ENCODE measurements at regions not wholly inside any gene's neighbourhood (a gene's known extent, or its start where the extent isn't known, plus 50 kb on each side); places are given as distances from the start of the nearest gene placed in this dataset.

GRCh38 chr3:178184833-178185232 lies 351.4 kb upstream of the KCNMB2 start:
- Histone ChIP-seq H3K4me3 (no peak overlapping the region), H3K9me3 (no peaks in the 10 kb centered on the region), H3K27ac (no peak overlapping the region), H3K36me3 (no peaks in the 10 kb centered on the region), H3K4me1 (no peaks in the 10 kb centered on the region), H3K27me3 (no peaks in the 10 kb centered on the region)
- no peak for TF ChIP-seq CTCF (IDR thresholded peaks at IDR 0.05)
- no peak for DNase-seq (ENCODE audit: low spot score in 2 of 2)
- intact Hi-C loops (cut with DNase I): loop anchor here (10.0 kb wide), 1 partner anchor 120 kb away; no protein-coding TSS in a partner anchor

GRCh38 chr3:178186666-178187065 lies 349.6 kb upstream of the KCNMB2 start:
- no peaks in the 10 kb centered on the region for H3K36me3 ChIP-seq
- no peaks in the 10 kb centered on the region for H3K4me1 ChIP-seq
- intact Hi-C loops (cut with DNase I): loop anchor here (10.0 kb wide), 1 partner anchor 118 kb away; no protein-coding TSS in a partner anchor
- no peak for DNase-seq (ENCODE audit: low spot score in 2 of 2)
- no peaks in the 10 kb centered on the region for H3K9me3 ChIP-seq
- no peak for TF ChIP-seq CTCF (IDR thresholded peaks at IDR 0.05)
- no peaks in the 10 kb centered on the region for H3K27me3 ChIP-seq
- no peak overlapping the region for H3K27ac ChIP-seq
- no peak overlapping the region for H3K4me3 ChIP-seq

- DNase-seq (ENCODE audit: low spot score in 2 of 2): no peak
- no peak overlapping the region for H3K27ac ChIP-seq
- H3K9me3 ChIP-seq: peaks cover 0 to 12% of the 10 kb centered on the region in 2 donors
- no peaks in the 10 kb centered on the region for H3K36me3 ChIP-seq
- H3K27me3 ChIP-seq: no peaks in the 10 kb centered on the region
- intact Hi-C loops (cut with DNase I): loop anchor here (10.0 kb wide), 1 partner anchor 115 kb away; no protein-coding TSS in a partner anchor
- H3K4me1 ChIP-seq: no peaks in the 10 kb centered on the region
- TF ChIP-seq CTCF (IDR thresholded peaks at IDR 0.05): no peak
- no peak overlapping the region for H3K4me3 ChIP-seq
Measured at GRCh38 chr3:178189854-178190253, 346.4 kb upstream of the KCNMB2 start.

- Histone ChIP-seq H3K36me3 (no peaks in the 10 kb centered on the region), H3K4me1 (peaks cover 5 to 6% of the 10 kb centered on the region in 2 donors), H3K9me3 (peaks cover 0 to 12% of the 10 kb centered on the region in 2 donors), H3K4me3 (no peak overlapping the region), H3K27ac (no peak overlapping the region), H3K27me3 (no peaks in the 10 kb centered on the region)
- no peak for TF ChIP-seq CTCF (IDR thresholded peaks at IDR 0.05)
- no peak for DNase-seq (ENCODE audit: low spot score in 2 of 2)
- intact Hi-C loops (cut with DNase I): no loop called here
Measured at GRCh38 chr3:178193846-178194245, 342.4 kb upstream of the KCNMB2 start.

GRCh38 chr3:178194539-178194938 lies 341.7 kb upstream of the KCNMB2 start:
- Histone ChIP-seq H3K27me3 (no peaks in the 10 kb centered on the region), H3K36me3 (no peaks in the 10 kb centered on the region), H3K9me3 (peaks cover 0 to 12% of the 10 kb centered on the region in 2 donors), H3K27ac (peak overlapping the region in 1 of 2 donors; percentile 17), H3K4me3 (no peak overlapping the region), H3K4me1 (peaks cover 5 to 6% of the 10 kb centered on the region in 2 donors)
- intact Hi-C loops (cut with DNase I): no loop called here
- TF ChIP-seq CTCF (IDR thresholded peaks at IDR 0.05): no peak
- no peak for DNase-seq (ENCODE audit: low spot score in 2 of 2)

- TF ChIP-seq CTCF (IDR thresholded peaks at IDR 0.05): no peak
- Histone ChIP-seq H3K27ac (peak overlapping the region; percentile 17 to 38), H3K4me1 (peaks cover 5 to 6% of the 10 kb centered on the region in 2 donors)
Measured at GRCh38 chr3:178195824-178196223, 340.4 kb upstream of the KCNMB2 start.

More at GRCh38 chr3:178195824-178196223, 340.4 kb upstream of the KCNMB2 start:
- Histone ChIP-seq H3K27me3 (no peaks in the 10 kb centered on the region), H3K4me3 (no peak overlapping the region), H3K9me3 (peaks cover 0 to 12% of the 10 kb centered on the region in 2 donors), H3K36me3 (no peaks in the 10 kb centered on the region)
- DNase-seq (ENCODE audit: low spot score in 2 of 2): no peak
- intact Hi-C loops (cut with DNase I): no loop called here

All from ascending aorta (tissue), 2 donors.